GM19239 (cell line): ENCODE measurements at regions not wholly inside any gene's neighbourhood (a gene's known extent, or its start where the extent isn't known, plus 50 kb on each side); places are given as distances from the start of the nearest gene placed in this dataset.

Experiments used
- DNase-seq: peaks from one replicate; pipeline ENCODE4 v3.0.0; 2011; ENCODE audit warnings: low spot score; ENCODE audit not compliant: insufficient read length
- FAIRE-seq: peaks from 2 replicates; lab custom pipeline; 2011; peaks lifted over from hg19 to GRCh38; lab: Jason Lieb, UNC

DNA sequence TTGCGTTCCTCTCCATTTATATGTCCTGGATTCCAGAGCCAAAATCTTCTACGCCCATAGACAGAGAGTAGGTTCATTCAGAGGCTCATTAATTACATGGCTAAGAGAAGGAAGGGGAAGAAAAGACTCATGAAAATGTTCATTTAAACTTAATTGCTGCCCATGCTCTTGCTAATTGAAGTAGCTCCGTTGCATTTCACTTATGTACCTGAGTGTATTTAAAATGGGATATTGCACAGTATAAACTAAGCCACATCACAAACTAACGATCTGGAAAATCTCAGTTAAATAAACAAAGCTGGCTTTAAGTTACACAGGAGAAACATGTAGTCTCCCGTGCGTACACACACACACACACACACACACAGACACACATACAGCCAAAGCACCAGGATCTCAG, 269.2 kb downstream of the CDC5L start:
- DNase-seq = no peak
- FAIRE-seq = no peak

DNA sequence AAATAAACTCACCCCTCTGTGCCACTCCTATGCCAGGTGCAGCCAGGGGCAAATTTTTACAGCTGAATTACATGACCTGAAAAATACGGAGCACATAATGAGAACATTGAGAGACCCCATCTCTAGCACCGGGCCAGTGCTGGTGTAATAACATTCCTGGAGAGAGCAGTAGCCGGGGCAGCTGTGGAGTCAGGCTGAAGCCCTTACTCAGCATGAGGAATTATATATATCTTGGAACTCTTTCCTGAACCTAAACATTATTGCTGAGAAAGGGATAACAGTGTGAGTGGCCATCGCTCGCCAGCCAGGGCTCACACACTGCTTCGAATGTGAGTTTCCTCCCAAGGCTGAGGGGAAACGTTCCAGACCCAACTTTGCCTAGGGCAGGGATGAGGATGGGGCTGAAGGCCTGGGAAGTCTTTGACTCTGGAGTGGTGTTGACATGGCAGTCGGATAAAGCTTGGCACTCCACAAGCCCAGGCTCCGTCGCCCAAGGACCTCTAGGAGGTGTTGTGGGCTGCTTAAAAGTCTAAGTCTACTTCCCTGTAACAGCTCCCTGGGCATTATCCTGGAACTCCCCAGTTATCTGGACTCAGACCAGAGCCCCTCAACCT, 269.8 kb downstream of the CDC5L start:
- DNase-seq (no peak), FAIRE-seq (no peak)

DNA sequence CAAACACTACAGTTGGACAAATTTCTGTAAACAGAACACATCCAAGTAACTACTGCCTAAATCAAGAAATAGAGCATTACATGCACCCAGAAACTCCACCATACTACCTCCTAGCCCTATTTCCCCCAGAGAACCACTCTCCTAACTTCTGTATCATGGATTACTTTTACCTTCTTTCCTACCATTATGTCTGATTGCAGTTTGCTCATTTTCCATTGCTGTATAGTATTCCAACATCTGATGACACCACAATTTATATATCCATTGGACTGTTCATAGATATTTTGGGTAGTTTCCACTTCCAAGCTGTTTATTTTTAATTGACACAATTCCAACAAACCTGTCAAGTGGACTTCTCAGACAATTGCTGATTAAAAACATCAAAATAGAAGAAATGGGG, 271.1 kb downstream of the CDC5L start:
- FAIRE-seq (no peak), DNase-seq (no peak)

DNA sequence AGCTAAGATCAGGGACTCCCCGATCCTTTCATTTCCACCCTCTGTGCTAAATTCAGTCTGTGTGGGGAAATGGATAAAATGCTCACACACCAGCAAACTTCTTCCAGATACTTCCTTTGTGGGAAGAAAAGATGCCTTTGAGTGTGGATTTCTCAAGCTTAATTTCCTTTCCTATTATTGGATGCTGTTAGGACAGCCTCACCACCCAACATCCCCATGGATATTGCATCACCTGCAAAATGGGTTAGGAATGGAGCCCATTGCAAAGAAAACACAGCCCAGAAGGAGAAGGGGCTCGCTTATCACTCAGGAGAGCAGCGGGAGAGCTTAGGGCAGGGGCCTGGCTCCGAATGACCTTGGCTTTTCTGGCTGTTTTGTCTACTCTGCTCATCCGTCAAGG, 272.2 kb downstream of the CDC5L start:
- no peak for DNase-seq
- no peak for FAIRE-seq

DNA sequence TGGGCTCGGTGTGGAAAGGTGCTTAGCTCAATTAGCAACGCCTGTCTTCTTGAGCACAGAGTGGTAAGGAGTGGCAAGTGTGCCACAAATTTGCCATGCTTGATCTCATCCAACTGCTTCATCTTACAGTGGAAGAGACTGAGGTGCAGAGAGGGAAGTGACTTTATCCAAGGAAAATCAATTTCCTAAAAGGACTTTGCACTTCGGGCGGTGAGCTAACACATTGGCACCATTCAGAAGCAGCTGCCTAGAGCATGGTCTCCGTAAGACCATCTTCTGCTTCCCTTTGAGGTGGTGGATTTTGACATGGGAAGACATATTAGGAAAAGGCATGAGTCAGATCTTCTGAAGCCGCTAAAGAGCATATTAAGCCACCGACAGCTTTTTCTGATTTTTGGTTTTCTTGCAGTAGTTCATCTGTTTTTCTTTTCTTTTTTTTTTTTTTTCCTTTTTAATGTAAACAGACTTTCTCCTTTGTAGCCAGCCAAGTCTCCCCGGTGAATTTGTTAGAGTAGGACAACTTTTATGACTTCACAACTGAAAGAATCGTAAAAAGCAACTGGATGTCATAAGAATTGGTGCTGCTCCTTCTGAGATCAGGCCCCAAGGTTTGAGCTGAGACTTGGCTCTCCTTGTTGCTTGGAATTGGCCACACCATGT, 273.2 kb downstream of the CDC5L start:
- FAIRE-seq = no peak
- no peak for DNase-seq

DNA sequence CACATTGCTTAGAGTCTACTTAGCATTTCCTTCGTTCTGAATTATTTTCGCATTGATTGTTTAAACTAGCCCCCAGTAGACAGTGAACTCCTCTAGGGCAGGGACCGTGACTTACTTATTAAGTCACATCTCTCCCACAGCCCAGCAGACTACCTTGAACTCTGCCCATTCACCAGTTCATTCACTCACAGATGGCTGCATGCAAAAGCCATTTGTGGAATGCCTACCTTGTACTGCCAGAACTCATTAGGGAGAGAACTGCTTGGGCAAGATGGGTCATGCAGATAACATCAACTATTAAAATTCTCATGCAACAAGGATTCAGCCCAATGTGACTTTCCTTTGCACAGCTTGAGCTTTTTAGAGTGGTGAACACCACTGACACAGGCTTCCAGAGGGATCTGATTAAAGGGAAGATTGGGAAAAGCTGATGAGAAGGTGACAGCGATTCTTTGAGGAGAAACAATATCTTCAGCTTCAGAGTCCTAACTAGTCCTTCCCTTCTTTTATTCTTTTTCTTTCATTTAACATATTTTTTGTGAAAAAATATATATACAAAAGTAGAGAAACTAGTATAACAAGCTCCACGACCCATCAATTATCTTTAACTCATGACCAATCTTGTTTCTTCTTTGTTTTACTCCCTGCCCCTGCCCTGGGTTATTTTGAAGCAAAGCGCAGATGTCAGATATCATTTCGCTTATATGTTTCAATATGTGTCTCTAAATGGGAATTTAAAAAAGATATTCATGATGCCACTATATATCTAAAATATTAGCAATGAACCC, 273.9 kb downstream of the CDC5L start:
- FAIRE-seq (no peak), DNase-seq (no peak)

DNA sequence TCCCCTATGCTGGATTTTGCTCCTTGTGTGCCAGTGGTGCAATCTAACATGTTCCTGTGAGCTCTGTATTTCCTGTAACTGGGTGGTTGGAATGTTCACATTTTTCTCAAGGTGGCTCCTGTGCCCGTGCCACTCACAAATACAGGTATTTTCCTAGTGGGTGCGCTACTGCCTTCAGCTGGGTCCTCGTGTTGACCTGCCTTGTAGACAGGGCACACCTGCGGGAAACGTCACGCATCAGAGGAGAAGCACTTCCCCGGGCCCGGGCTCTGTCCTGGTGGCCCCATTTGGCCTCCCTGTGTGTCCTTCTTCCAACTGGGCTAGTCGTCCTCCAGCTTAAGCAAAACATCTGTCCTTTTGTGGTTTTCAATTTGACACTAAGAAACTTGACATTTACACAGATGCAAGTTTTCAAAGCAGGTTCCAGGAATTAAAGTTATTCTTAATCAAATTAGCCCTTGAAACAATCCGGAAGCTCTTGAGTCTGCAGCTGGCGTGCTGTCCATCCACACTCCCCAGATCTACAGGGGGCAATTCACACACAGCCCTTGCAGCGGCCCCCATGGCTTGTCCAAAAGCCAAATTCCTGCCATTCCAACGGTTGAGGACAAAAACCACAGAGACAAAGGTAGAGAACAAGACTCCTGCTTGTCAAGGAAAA, 275.1 kb downstream of the CDC5L start:
- no peak for FAIRE-seq
- DNase-seq = no peak

DNA sequence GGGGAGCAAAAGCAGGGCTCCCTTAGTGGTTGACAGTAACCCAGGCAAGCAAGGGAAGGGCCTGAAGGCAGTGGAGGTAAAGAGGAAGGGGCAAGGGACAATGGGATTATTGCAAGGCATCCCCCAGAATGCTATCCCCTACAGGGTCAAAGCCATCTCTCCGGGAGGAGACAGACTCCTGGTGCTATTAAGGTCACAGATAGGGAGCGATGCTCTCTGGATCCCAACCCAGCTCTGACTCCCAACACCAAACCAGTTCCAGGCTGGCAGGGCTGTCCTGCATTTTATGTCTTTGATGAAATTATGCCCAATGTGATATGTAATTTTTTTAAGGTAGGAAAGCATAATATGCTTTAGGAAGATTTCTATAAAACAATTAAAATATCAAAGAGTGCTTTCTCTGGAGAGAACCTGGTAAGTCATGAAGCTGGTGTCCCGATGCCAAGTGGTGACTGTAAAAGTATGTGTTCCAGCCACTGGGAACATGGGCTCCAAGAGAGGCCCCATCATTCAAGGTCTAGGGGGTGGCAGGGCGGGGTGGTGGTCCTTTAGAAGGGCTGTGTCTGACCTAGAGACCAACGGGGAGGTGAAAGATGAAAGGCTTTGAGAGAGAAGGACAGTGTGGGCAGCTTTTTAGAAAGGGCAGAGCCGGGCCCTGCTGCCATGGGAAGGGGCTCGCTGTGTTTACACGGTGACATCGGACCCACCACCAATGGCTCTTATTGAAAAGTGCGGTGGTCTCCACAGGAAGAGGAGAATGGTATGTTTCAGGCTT, 276.5 kb downstream of the CDC5L start:
- FAIRE-seq (no peak), DNase-seq (no peak)

DNA sequence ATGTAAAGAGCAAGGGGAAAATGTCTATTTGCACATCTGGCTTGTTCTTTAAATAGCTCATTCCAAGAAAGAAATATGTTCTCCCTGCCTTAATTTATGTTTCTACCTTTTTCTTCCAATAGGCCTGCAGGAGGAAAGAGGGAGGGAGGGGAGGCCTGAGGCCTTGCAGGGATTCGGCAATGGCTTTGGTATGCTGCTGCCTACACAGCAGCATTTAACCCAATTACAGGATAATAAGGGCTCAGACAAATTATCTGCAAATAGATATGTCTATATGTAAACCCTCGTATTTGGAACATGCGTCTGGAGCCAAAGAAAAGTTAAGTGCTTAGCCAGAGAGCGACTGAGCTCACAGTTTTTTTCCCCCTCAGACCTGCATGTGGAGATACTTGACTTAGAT, 277.2 kb downstream of the CDC5L start:
- DNase-seq (no peak), FAIRE-seq (no peak)

DNA sequence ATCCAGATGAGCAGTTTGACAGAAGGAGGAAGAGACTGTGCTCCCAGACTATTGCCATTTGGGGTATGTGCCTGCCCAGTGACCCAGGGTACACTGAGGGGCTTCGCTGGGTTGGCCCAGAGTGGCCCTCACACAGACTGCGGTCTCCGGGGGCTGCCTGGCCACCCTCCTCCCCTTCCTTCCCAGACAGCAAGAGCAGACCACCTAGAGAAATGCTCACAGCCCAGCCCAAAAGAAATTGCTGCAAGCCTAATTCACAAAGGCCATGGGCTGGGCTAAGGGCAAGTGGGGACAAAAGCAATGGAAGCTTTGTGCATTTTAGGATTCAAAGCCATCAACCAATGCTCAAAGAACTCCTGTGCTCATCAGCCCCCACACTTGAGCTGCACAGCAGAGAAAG, 277.6 kb downstream of the CDC5L start:
- DNase-seq = no peak
- no peak for FAIRE-seq

DNA sequence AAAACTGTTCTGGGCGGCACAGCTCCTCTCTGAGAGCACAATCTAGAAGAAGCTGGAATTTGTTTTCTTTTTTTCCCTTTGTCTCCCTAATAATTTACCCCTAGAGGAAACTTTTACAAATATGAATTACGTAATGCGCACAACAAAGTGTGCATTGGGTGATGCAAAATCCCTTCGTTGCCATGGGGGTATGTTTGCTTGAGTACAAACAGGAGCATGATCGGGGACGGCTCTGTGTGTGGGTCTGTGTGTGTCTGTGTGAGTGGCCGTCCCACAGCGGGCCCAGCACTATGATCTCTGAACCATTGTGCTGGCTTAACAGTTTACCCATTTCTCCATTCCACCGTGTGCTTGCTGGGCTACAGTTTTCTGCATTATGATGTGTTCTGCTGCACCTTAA, 278.2 kb downstream of the CDC5L start:
- FAIRE-seq (no peak), DNase-seq (no peak)

DNA sequence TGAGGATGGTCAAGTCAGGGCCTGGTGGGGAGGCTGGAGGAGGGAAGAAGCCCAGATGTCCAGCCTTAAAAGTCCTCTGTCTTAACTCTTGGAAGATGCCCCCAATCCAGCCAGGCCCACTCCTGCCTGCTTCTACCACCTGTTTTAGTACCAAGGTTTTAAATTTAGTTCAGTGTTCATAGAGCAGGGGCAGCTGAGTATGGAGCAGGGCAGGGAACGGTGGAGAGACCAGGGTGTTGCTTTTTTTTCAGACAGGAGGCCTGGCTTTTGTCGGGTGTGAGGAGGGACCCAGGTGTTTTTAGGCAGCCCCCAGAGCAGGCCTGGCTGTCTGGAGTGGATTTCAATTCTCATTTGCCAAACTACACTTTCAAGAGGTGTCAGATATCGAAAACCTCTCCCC, 278.8 kb downstream of the CDC5L start:
- no peak for DNase-seq

DNA sequence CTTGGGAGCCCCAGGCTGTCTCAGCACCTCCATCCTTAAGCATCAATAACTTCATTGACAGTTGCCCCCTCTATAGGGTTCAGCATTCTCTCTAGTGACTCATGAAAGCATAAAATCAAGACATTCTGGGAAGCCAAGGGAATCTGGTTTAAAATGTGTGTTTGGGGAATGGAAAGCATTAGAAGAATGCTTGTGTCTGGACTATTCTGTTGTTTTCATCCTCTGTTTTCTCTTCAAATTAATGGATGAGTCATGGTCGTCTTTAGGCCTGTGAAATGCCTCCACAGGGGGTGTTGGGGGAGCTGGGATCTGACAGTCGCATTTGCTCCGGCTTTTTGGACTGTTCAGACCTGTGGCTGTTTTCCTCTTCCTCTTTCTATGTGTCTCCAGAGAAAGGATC, 279.7 kb downstream of the CDC5L start:
- no peak for DNase-seq
- no peak for FAIRE-seq

More for the DNA sequence above, 278.8 kb downstream of the CDC5L start:
- FAIRE-seq = no peak

DNA sequence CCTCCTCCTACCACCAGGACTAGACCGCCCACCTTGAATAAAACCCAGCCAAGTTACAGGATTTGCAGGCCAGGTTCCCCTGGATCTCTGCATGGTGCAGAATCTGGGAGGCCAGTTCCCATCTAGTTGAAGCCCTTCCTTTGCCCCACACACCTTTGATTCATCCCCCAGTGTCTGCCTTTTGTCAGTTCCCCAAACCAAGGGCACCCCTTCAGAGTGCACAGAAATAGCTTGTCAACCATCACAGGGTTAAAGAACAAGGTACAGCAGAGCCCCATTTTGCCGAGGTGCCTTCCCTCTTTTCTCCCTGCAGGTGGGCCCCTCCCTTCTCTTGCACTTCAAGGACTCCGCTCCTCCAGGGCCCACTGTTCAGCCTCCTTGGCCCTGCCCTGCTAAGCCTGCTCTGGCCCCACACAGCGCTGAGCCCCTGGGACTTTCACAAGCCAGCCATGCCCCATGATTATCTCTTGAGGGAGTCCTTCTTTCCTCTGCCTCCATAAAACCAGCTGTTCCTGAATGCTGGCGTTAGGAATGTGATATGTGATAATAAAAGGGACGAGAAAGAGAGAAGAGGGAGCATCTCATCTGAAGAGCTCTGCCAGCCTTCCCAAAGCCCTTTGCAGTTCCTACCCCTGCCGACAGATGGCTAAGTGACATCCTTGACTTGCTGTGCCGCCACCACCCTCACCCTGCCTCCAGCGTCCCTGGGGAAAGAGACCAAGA, 280.3 kb downstream of the CDC5L start:
- no peak for DNase-seq
- no peak for FAIRE-seq

DNA sequence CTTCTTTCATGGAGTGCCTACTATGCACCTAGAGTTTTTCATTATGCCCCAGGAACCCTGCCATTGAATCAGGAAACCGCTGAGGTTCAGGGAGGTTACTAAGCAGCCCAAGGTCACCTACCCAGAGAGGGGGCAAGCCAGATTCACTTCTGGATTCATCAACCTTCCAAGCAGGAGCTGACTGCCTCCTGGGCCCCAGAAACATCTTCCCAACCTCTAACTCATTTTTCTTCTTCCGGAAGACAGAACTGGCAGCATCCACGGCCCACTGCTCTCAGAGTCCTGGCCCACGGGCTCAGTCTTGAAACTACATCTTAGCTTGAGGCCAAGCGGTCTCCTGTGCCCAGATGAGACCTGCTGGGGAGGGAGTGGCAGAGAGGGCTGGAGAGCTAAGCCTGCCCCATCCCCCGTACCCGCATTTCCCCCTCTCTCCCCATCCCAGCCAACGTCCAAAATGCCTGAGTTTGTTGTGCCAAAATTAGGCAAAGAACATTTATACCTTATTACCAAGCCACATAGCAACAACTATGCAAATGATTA, 281.0 kb downstream of the CDC5L start:
- no peak for FAIRE-seq
- no peak for DNase-seq

DNA sequence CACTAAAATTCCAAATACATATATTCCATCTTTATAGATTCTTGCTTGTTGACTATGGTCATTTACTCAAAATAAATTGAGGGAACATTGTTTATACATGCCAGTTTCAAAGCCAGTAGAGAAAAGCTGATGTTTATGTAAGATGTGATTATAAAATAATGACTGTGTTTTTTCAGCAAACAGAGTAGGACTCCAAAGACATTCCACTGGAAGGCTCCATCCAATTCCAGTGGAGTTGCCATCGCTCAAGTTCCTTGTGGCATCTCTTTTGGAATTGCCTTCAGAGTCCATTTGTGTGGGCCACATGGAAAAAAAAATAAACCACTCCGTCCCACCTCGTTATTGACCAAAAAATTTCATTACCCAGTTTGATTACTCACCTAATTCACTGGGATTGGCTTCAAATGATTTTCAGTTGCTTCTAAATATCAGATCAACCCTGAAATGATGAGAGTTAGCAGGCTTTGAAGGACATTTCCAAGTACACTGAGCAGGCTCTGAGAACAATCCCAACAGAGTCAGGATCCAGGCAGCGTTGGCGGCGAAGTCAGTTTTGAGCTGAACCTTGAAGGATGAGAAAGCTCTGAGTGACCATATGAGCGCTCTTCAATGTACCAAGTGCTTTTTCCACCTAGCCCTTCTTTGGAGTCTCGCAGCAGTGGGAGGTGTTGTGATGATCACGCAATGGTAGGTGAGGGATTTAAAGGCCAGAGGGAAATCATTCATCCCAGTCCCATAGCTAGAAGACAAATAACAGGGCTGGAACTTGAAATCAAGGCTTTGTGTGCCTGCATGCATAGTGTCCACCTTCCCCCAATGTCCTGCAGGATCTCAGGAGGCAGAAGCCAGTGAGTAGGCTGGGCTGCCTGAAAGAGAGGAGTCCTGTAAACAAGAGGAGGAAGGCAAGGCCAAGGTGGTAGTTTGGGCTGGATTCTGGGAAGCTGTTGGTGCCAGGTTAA, 281.7 kb downstream of the CDC5L start:
- DNase-seq (no peak), FAIRE-seq (no peak)

DNA sequence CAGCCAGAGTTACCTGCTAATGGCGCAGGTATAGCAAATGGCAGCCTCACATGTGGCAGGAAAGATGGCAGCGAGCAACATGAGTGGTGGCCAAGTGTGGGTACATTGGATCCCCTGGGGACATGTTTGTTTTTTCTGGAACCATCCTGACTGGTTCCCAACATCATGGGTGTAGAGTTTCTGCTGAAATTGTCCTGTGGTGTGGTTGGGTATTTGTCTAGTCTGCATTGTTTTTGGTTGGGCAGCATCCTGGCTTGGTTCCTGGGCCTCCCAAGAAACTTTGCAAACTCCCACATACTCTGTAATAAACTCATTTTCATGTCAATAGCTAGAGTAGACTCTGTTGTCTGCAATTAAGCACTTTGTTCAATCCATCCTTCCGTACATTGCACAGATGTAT, 282.6 kb downstream of the CDC5L start:
- DNase-seq (no peak), FAIRE-seq (no peak)

DNA sequence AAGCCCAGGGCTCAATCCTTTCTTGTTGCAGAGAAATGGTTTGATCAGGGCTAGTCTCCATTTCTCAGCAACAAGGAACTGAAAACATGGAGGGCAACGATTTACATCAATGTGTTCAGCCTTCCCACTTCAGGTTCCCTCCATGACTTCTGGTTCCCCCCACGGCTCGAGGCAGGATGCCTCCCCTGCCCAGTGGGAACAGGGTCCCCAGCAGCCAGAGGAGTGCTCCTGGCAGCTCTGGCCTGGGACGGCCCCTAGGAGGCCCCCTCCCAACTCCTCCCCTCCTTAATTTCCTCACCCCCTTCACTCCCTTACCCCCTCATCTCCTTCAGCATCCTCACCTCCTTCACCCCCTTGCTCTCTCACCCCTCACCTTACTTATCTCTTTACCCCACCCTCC, 283.8 kb downstream of the CDC5L start:
- FAIRE-seq (no peak), DNase-seq (no peak)
